ENCODE measurements at regions not wholly inside any gene's neighbourhood (a gene's known extent, or its start where the extent isn't known, plus 50 kb on each side); places are given as distances from the start of the nearest gene placed in this dataset.

GRCh38 chr6:81086991-81087390, 665.5 kb downstream of the TENT5A start:
- no peaks in the 10 kb centered on the region for H3K4me1 ChIP-seq (ENCODE audit: control insufficient read depth in 2 of 3, insufficient read depth in 2 of 3, low read depth in 1 of 3, low read length in 3 of 3)

GRCh38 chr6:81085431-81085790, 667.1 kb downstream of the TENT5A start:
- Histone ChIP-seq H3K27ac (ENCODE audit: low read depth in 2 of 2, low read length in 2 of 2) (no peak overlapping the region), H3K9ac (ENCODE audit: low read length in 3 of 3) (no peak overlapping the region), H3K4me1 (ENCODE audit: control insufficient read depth in 2 of 3, insufficient read depth in 2 of 3, low read depth in 1 of 3, low read length in 3 of 3) (no peaks in the 10 kb centered on the region), H3K4me3 (ENCODE audit: low read length in 3 of 3) (no peak overlapping the region), H3K36me3 (ENCODE audit: control insufficient read depth in 2 of 3, insufficient read depth in 3 of 3, low read length in 3 of 3) (no peaks in the 10 kb centered on the region), H3K27me3 (ENCODE audit: control insufficient read depth, insufficient read depth, low read length) (no peaks in the 10 kb centered on the region), H3K9me3 (ENCODE audit: control insufficient read depth in 2 of 3, insufficient read depth in 1 of 3, low read length in 3 of 3) (no peaks in the 10 kb centered on the region)
- TF ChIP-seq, protein P1, sequence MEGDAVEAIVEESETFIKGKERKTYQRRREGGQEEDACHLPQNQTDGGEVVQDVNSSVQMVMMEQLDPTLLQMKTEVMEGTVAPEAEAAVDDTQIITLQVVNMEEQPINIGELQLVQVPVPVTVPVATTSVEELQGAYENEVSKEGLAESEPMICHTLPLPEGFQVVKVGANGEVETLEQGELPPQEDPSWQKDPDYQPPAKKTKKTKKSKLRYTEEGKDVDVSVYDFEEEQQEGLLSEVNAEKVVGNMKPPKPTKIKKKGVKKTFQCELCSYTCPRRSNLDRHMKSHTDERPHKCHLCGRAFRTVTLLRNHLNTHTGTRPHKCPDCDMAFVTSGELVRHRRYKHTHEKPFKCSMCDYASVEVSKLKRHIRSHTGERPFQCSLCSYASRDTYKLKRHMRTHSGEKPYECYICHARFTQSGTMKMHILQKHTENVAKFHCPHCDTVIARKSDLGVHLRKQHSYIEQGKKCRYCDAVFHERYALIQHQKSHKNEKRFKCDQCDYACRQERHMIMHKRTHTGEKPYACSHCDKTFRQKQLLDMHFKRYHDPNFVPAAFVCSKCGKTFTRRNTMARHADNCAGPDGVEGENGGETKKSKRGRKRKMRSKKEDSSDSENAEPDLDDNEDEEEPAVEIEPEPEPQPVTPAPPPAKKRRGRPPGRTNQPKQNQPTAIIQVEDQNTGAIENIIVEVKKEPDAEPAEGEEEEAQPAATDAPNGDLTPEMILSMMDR (IDR thresholded peaks at IDR 0.05; ENCODE audit: borderline replicate concordance, extremely low read depth, insufficient read depth) = no peak
- peak; percentile 17 for FAIRE-seq
- no peak for DNase-seq
- intact Hi-C loops (cut with DNase I) = no loop called here

More at GRCh38 chr6:81086991-81087390, 665.5 kb downstream of the TENT5A start:
- Histone ChIP-seq H3K9ac (ENCODE audit: low read length in 3 of 3) (no peak overlapping the region), H3K9me3 (ENCODE audit: control insufficient read depth in 2 of 3, insufficient read depth in 1 of 3, low read length in 3 of 3) (no peaks in the 10 kb centered on the region), H3K27me3 (ENCODE audit: control insufficient read depth, insufficient read depth, low read length) (no peaks in the 10 kb centered on the region), H3K4me3 (ENCODE audit: low read length in 3 of 3) (no peak overlapping the region), H3K27ac (ENCODE audit: low read depth in 2 of 2, low read length in 2 of 2) (no peak overlapping the region), H3K36me3 (ENCODE audit: control insufficient read depth in 2 of 3, insufficient read depth in 3 of 3, low read length in 3 of 3) (no peaks in the 10 kb centered on the region)
- FAIRE-seq (no peak), DNase-seq (peak in 1 of 5 donors; percentile 4)
- intact Hi-C loops (cut with DNase I) = no loop called here
- TF ChIP-seq, protein P1 (IDR thresholded peaks at IDR 0.05; ENCODE audit: borderline replicate concordance, extremely low read depth, insufficient read depth) = no peak

DNA sequence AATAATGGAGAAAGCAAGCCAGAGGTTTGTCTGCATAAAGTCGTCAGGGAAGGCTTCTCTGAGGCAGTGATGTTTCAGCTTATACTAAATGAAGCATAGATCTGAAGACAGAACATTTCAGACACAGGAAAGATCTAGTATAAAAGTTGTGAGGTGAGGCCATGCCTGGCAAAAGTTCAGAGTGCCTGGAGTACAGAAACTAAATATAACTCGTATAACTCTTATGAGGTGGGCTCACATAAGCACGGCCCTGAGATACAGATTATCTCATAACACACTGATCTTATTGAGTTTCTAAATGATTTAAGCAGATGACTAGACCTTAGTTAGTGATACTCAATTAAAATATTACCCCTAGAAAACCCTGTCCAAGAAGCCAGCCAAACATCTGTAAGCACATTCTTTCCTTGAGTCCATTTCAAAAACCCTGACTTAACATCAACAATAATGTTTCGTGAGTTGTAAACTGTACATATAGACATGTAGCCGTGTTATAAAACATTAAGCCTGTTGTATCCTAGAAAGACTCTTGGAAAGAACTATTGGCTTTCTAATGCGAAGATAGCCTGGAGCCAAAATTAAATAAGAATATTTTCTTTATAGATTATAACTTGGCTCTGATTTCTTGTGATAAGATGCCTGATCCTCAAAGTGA, 667.6 kb downstream of the TENT5A start:
- no peak overlapping the region for H3K27ac ChIP-seq (ENCODE audit: low read depth in 2 of 2, low read length in 2 of 2)
- no peak overlapping the region for H3K4me3 ChIP-seq (ENCODE audit: low read length in 3 of 3)
- TF ChIP-seq, protein P1 (IDR thresholded peaks at IDR 0.05; ENCODE audit: borderline replicate concordance, extremely low read depth, insufficient read depth) = no peak
- FAIRE-seq (no peak), DNase-seq (peak in 2 of 5 donors; percentile 15 to 38)
- H3K27me3 ChIP-seq (ENCODE audit: control insufficient read depth, insufficient read depth, low read length) = no peaks in the 10 kb centered on the region
- H3K9me3 ChIP-seq (ENCODE audit: control insufficient read depth in 2 of 3, insufficient read depth in 1 of 3, low read length in 3 of 3) = no peaks in the 10 kb centered on the region
- intact Hi-C loops (cut with DNase I) = no loop called here
- no peaks in the 10 kb centered on the region for H3K4me1 ChIP-seq (ENCODE audit: control insufficient read depth in 2 of 3, insufficient read depth in 2 of 3, low read depth in 1 of 3, low read length in 3 of 3)
- no peaks in the 10 kb centered on the region for H3K36me3 ChIP-seq (ENCODE audit: control insufficient read depth in 2 of 3, insufficient read depth in 3 of 3, low read length in 3 of 3)
- H3K9ac ChIP-seq (ENCODE audit: low read length in 3 of 3) = no peak overlapping the region

DNA sequence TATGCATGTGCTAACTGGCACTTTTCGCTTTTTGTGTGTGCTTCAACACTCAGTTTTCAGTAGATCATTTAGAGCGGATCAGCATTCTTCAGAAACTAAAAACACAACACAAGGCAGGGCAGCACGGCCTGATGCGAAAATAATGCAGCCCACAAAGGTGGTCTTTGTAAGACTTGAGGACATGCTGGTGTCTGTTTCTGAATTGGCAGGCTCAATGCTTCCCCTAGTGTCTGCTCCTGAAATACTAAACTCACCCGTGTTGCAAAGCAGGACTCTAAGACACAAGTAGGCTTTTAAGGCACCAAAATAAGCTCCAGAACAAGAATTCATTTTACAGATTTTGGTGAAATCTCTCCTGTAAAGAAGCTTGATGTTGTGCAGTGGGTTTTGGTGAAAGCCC, 676.5 kb downstream of the TENT5A start:
- DNase-seq = peak in 2 of 5 donors; percentile 29 to 31
- intact Hi-C loops (cut with DNase I) = no loop called here

More for the DNA sequence above, 676.5 kb downstream of the TENT5A start:
- H3K4me3 ChIP-seq (ENCODE audit: low read length in 3 of 3) = no peak overlapping the region
- H3K4me1 ChIP-seq (ENCODE audit: control insufficient read depth in 2 of 3, insufficient read depth in 2 of 3, low read depth in 1 of 3, low read length in 3 of 3) = no peaks in the 10 kb centered on the region
- H3K9ac ChIP-seq (ENCODE audit: low read length in 3 of 3) = no peak overlapping the region
- no peaks in the 10 kb centered on the region for H3K9me3 ChIP-seq (ENCODE audit: control insufficient read depth in 2 of 3, insufficient read depth in 1 of 3, low read length in 3 of 3)
- FAIRE-seq = no peak
- no peak overlapping the region for H3K27ac ChIP-seq (ENCODE audit: low read depth in 2 of 2, low read length in 2 of 2)
- TF ChIP-seq, protein P1 (IDR thresholded peaks at IDR 0.05; ENCODE audit: borderline replicate concordance, extremely low read depth, insufficient read depth) = peak; percentile 17
- H3K27me3 ChIP-seq (ENCODE audit: control insufficient read depth, insufficient read depth, low read length) = no peaks in the 10 kb centered on the region
- H3K36me3 ChIP-seq (ENCODE audit: control insufficient read depth in 2 of 3, insufficient read depth in 3 of 3, low read length in 3 of 3) = no peaks in the 10 kb centered on the region

All from kidney (tissue), 13 donors.